ENCODE measurements at regions not wholly inside any gene's neighbourhood (a gene's known extent, or its start where the extent isn't known, plus 50 kb on each side); places are given as distances from the start of the nearest gene placed in this dataset.
"Not testable (repeated sequence)": the region's sequence is repeated elsewhere in the genome, so short reads cannot be mapped to it uniquely, and the experiment has no call there.

DNA sequence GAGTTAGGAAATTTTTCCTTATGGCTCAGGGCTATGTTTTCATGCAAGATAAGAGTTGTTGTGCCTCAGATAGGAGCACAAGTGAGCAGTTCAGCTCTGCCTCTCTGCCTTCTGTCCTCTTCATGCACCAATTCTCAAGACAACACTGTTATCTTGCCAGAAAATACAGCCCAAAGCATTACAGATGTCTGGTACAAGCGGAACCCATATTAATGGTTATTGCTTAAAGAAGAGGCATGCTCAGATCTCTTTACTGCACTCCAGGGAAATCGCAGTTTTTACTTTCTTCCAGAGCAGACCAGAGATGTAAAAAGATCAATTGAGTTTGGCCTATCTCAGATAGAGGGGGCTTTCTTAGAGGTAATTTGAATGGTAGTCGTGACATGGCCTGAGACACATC is 361.6 kb upstream of the WWC1 start:
- FAIRE-seq = no peak

DNA sequence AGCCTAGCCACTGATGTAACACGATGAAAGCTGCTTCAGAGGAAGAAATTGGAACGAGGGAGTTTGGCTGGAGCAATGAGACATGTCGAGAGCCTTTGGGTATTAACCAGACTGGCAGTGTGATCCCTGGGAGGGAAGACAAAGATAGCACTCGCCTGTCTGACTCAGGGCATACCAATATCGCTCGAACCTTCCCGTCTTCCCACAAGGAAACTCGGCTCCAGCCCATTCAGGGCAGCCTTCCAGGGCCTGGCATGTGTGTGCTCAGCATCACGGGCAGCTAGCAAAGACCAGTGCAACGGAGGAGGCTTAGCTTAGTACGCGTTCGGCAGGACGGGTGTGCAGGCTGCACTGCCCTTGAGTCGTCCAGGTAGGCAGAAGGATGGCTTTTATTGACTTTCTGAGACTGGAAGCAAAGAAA is 356.9 kb upstream of the WWC1 start:
- FAIRE-seq (no peak), DNase-seq (ENCODE audit: insufficient read length, low spot score) (no peak)

More for the DNA sequence above, 361.6 kb upstream of the WWC1 start:
- no peak for DNase-seq (ENCODE audit: insufficient read length, low spot score)

DNA sequence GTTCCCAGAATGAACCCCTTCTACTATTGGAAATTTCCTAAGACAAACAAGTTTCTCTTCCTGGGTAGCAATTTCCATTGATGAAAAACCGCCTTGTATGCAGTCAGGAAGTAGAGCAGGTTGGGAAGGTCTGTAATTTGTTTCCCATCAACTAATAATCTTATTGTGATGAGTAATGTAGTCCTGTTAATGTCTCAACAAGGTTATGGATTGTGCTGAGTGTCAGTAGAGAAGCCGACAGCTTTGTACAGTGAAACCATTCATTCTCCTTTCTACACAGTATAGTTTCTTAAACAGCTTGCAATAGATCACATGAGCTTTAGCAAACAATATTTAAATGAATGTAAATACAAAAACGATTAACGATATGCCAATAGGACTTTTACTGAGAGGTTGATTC is 355.4 kb upstream of the WWC1 start:
- DNase-seq (ENCODE audit: insufficient read length, low spot score) = no peak
- FAIRE-seq = no peak

DNA sequence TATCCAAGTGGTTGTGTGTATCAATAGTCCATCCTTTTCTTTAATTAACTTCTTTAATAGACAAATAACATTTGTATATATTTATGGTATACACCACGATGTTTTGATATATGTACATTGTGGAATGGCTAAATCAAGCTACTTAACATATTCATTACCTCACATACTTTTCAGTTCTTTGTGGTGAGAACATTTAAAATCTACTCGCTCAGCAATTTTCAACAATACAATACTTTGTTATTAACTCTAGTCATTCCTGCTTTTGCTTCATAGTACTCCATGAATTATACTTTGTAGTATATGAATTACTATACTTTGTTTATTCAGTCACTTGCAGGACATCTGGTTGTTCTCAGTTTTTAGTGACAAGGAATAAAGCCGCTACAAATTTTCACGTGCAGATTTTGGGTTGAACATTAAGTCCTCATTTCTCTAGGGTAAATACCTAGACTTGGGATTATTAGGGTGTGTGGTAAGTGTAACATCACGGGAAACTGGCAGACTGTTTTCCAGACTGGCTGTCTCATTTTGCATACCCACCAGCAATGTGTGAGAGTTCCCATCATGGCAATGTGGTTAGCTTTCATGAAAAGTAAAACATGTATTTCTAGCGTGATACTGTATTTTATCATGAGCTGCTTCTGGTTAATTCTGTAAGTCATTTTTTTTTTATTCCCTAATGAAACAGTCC is 354.4 kb upstream of the WWC1 start:
- FAIRE-seq (no peak), DNase-seq (ENCODE audit: insufficient read length, low spot score) (no peak)

DNA sequence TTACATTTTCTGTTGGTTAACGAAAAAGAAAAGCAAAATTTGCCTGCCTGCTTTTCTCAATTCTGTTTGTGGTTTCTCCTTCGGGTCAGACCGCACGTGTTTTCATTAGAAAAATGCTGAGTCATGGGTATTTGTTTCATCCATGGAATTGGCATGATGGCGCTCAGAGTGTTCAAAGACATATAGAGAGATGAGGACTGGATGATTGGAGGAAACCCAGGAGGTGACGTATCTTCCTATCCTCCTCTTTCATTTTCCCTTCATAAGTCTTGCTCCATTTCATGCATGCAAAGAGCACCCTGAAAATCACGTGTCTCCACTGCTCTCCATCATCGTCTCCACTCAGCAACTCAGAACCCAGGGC is 353.8 kb upstream of the WWC1 start:
- no peak for DNase-seq (ENCODE audit: insufficient read length, low spot score)
- no peak for FAIRE-seq

DNA sequence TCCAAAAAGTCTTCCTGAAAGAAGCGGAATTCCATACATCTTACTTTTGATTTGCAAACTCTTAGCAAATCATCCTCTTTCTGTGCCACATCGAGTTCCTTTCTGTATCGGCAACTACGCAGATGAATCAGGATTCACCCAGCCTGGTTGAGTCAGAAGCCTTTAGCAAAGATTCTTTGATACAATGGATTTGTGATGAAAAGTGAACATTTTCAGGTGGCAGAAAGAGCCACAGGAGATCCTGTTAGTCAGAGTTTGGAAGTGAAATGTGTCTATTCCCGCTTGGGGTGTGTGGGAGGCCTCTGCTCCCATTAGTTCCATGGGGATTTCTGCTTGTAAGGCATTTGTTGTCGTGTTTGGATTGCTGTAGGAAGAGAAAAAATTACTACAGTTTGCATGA is 351.8 kb upstream of the WWC1 start:
- FAIRE-seq (no peak), DNase-seq (ENCODE audit: insufficient read length, low spot score) (no peak)

DNA sequence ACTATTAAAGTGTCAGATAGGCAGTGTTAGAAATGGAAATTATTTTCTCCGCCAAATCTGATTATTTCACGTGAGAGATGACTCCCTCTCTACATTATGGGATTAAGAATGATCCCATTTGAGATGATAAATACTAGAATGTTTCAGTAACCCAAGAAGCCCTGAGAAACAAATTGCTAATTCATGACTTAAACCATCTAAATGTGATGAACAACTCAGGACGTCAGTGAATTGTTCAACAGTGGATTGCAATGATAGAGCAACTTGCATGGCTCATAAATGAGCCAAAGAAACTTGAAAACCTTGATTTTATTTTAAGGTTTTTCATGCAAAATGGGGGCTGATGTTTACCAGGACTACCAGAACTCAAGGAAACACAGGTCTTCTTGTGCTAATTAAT is 350.5 kb upstream of the WWC1 start:
- FAIRE-seq (no peak), DNase-seq (ENCODE audit: insufficient read length, low spot score) (no peak)

DNA sequence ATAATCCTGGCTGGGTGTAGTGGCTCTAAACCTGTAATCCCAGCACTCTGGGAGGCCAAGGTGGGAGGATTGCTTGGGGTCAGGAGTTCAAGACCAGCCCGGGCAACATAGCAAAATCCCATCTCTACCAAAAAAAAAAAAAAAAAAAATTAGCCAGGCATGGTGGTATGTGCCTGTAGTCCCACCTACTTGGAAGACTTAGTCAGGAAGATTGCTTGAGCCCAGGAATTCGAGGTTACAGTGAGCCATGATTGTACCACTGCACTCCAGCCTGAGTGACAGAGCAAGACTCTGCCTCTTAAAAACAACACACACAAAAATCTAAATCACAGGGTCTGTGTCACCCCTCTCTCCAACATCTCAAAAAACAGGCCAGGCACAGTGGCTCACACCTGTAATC is 349.9 kb upstream of the WWC1 start:
- DNase-seq (ENCODE audit: insufficient read length, low spot score); FAIRE-seq: not testable (repeated sequence)

DNA sequence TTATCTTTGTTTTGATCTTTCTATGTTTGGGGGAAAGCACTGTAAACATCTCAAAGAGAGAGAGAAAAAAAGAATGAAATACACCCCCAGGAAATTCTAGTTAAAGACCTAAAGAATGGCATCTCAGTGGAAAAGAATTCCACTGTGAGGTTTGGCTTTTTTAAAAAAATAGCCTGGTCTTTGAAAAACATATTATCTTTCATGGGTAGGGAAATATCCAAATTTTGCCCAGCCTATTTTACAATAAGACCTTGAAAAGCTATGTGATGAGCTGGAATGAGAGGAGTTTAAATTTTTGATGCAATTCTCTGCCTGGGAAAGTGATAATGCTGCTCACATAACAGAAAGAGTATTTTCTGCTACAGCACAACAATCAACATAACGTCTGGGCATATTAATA is 348.1 kb upstream of the WWC1 start:
- no peak for DNase-seq (ENCODE audit: insufficient read length, low spot score)
- no peak for FAIRE-seq

DNA sequence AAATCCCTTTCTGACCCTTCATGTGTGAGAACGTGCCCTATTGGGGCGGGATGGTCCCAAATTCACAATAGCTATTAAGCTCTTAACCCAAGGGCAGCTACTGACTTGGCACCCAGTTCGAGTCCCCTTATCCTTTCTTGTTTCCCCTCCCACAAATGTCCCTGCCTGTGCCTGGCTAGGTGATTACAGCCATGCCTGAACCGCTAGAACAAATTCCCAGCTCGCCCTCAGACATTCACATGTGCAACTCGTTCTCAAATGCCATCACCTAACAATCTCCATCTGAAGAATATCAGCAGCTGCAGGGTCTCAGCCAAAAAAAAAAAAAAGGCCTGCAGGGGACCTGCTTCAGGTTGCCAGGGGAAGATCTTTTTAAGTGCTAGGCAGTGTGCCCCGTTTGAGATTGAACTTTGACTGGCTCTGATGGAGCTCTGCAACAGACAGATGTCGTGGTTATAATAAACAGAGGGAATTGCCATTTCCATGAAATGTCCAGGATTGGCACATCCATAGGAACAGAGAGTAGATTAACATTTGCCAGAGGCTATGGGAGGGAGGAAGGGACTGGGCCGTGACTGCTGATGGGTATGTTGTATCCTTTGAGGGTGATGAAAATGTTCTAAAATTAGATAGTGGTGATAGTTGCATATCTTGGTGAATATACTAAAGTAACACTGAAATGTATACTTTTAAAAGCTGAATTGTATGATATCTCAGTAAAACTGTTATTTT is 347.2 kb upstream of the WWC1 start:
- no peak for DNase-seq (ENCODE audit: insufficient read length, low spot score)
- FAIRE-seq = no peak

DNA sequence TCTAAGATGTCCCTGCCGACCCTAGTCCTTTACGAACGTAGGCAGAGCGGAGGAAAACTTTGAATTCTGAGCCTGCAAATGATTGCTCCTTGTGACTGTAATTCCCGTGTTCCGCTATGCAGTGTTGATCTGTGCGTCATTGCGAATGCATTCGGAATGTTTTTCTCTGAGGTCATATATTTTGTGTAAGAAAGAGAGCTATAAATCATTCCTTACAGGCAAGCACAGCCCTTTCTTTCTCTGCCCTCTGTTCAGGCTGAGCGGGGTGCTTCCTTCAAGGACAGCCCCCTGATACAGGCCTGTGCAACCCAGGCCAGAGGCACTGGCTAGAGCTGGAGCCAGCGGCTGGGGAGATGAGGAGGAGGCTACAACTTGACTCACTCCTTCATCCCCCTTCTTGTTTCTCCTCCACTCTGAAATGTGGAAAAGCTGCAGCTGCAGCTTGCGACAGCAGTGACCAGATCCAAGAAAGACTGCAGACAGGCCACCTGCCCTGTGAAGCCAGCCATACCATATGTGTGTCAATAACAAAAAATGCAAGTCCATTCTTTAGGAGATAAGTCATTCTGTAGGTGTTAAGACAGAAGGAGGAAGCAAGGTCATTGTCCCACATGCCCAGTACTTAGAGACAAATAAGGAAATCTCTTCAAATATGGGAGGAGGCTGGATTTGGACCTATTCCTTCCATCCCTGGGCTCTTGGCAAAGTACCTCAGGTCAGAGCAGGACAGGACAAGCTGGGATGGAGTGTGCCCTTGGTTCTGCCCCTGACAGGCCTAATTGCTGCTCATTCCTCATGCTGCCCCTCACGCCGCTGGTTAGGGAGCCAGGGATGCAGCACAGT is 345.7 kb upstream of the WWC1 start:
- FAIRE-seq (no peak), DNase-seq (ENCODE audit: insufficient read length, low spot score) (no peak)

DNA sequence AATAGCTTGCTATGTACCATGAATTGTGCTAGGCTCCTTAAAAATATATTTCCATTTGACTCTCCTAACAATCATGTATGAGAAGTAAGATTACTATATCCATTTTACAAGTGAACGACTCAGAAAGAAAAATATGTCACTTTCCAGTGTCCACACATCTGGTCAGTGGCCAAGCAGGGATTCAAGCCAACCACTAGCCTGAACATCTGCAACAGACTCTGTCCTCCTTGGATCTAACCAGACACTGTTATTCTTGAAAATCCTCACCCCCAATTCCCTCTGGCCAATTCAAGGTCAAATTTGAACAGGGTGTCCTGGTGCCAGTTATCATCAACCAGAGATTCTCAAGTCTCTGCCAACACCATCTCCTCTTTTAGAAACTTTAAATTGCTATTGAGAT is 344.1 kb upstream of the WWC1 start:
- FAIRE-seq (no peak), DNase-seq (ENCODE audit: insufficient read length, low spot score) (no peak)

DNA sequence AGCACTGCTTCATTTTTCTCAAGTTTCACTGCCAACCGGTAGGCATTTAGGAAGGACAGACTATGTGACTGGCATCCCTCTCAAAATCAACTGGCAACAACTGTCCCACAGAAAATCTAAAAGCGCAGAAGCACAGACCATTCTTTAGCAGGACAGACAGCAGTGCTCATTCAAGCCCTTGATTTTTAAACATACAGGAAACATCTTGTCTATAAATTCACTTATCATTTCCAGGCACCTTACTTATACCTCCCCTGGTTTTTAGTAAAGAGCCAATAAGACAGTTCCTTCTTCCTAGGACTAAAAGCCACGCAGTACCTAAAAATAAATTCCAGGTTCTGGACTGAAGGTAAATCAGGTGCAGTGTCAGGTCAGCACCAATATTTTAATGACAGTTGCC is 343.2 kb upstream of the WWC1 start:
- DNase-seq (ENCODE audit: insufficient read length, low spot score) (no peak), FAIRE-seq (no peak)

DNA sequence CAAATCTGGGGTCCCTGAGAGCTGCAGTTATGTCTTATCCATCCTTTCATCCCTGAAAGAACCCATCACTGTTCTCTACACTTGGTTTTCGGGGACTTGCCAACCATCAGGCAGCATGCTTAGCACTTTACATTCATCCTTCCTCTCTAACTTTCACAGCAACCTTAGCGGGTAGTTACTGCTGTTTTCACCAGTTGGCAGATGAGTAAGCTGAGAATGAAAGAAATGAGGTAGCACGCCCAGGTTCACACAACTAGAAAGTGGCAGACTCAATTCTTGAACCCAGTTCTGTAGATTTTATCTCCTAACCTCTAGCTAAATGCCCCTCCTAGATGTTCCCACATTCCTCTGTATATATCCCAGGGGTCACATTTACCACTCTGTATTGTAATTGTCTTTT is 342.0 kb upstream of the WWC1 start:
- DNase-seq (ENCODE audit: insufficient read length, low spot score) (no peak), FAIRE-seq (no peak)

DNA sequence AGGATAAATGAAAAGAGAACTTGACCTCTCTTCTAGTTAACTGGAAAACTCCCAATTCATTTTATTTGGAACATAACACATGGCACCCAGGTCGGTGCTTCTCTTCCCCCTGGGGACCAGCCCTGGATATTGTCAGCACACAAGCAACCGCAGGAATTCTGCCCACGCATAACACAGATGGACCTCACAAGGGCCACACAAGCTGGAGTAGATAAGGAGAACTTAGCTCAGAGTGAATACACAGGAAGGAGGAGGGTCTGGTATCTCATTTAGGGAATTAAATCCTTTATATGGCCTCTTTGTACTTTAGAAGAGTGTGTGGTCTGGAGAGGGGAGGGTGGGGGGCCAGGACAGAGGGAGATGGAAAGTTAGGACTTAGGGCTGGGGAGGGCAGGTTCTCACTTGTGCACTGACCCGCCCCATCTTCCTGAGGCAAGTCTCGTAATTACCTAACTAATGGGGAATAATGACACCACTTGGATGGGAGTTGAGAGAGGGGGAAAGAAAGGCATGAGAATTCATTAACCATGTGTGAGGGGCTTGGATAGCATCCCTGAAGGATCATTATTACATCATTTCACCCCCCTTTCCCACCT is 341.2 kb upstream of the WWC1 start:
- FAIRE-seq = no peak
- DNase-seq (ENCODE audit: insufficient read length, low spot score) = no peak

DNA sequence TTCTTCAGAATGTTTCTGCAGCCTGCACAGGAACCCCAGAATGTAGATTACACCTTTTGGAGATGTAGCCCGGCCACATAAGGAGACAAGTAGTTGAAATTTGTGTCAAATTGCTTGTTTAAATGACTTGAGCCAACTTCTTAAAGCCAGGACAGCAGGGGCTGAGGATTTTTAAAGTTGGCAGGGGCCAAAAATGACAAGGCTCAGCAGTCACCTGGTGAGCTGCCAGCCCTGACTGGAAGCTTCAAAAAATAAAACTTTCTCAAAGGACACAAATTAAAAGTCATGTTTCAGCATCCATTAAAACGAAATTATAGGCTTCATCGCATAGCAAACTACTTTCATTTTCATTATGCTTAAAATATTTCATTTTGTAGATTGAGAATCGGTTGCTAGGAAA is 340.3 kb upstream of the WWC1 start:
- no peak for DNase-seq (ENCODE audit: insufficient read length, low spot score)
- no peak for FAIRE-seq

DNA sequence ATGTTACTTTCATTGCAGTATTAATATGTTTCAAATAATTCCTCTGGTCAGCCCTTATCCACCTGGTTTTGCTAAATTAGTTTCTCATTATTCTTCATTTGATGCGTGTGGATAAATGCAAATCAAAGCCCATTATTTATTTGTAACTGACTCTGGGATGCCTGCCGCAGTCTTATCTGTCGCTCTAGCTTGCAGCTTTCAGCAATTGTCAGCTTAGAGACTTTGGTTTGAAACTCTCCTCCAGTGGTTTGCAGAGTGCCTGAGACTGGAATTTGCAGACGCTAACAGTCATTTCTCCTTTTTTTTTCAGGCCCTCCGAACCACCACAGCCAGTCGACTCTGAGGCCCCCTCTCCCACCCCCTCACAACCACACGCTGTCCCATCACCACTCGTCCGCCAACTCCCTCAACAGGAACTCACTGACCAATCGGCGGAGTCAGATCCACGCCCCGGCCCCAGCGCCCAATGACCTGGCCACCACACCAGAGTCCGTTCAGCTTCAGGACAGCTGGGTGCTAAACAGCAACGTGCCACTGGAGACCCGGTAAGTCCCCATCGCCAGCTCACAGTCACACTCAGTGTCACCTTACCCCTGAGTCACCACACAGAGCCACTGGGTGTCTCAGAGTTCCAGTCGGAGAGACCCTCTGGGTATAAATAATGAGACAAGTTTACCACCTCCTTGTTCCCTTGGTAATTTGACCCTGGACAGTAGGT is 339.0 kb upstream of the WWC1 start:
- DNase-seq (ENCODE audit: insufficient read length, low spot score) (no peak), FAIRE-seq (no peak)

DNA sequence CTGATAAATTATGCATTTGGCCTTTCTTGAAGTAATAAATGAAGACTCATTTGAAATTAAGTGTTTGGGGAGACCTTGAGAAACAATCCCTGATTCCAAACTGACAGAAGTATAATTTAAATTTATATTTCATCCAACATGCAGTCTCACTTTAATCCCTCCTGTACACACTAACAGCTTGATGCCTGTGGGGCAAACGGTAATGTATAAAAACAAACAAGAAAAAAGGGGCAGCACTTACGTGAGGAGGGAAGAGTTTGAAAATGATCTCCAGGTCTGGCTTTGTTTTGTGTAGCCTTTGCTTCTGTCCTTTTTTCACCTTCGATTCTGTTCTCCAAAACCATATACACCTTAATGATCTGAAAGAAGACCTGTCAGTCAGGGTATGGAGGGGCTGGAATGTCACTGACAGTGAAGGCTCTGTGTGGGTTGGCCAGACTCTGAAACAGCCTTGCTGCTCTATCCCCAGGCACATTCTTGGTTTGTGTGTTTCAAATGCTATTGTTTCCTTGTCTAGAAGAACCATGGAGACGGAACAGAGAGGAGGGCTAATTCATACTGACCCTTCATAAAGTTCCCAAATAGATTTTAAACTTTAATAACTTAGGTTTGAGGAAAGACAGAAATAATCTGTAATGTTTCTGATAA is 338.2 kb upstream of the WWC1 start:
- DNase-seq (ENCODE audit: insufficient read length, low spot score) (no peak), FAIRE-seq (no peak)

DNA sequence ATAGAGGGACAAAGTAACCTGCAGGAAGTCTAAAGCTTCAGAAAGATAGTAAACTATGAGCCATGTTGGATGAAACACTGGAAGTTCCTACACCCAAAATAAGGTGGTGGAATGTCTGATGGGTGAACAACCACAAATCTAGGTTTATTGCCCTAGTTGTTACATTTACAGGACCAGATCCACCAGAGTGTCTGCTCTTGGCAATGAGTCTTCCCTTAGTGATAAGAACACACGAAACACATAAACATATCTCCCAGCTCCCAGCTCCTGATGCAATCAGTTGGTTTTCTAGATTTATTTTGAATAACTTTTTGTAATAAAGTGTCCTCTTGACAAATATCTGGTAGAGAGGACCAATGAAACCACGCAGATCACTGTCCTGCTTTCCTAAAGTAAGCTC is 329.7 kb upstream of the WWC1 start:
- DNase-seq (ENCODE audit: insufficient read length, low spot score) (no peak), FAIRE-seq (no peak)

DNA sequence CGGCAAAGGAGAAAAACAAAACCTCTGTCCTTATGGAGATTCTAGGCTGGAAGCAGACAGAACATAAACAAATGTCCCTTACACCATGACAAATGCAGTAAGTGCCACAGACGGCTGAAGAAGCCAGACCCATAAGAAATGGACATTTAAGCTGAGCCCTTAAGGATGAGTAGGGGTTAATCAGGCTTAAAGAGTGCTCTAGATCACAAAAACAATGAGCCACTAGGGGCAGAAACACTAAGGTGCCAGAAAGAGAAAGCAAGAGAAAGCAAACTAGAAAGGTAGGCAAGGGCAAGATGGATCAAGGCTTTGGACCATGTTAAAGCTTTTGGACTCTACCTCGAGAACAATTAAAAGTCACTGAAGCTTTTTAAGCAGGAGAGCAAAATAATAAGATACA is 326.9 kb upstream of the WWC1 start:
- FAIRE-seq = no peak
- DNase-seq (ENCODE audit: insufficient read length, low spot score) = no peak
